HG03280 (cell line): ENCODE measurements at regions not wholly inside any gene's neighbourhood (a gene's known extent, or its start where the extent isn't known, plus 50 kb on each side); places are given as distances from the start of the nearest gene placed in this dataset.

Experiments used
- ATAC-seq: cut with Tn5 transposase; IDR thresholded peaks from one replicate; pipeline ENCODE4 v1.9.1; 2021; ENCODE audit warnings: mild to moderate bottlenecking, moderate library complexity; ENCODE audit not compliant: unreplicated experiment

GRCh38 chr15:47412136-47412535 is 305.2 kb upstream of the SEMA6D start:
- ATAC-seq = no peak

GRCh38 chr15:47412802-47413201 is 304.5 kb upstream of the SEMA6D start:
- no peak for ATAC-seq

- ATAC-seq = no peak
Measured at GRCh38 chr15:47414207-47414606, 303.1 kb upstream of the SEMA6D start.

GRCh38 chr15:47415539-47415971 is 301.8 kb upstream of the SEMA6D start:
- no peak for ATAC-seq

GRCh38 chr15:47422881-47423665 is 294.2 kb upstream of the SEMA6D start:
- ATAC-seq = no peak

- no peak for ATAC-seq
Measured at GRCh38 chr15:47427463-47427862, 289.8 kb upstream of the SEMA6D start.

- ATAC-seq = no peak
Measured at GRCh38 chr15:47429376-47429775, 287.9 kb upstream of the SEMA6D start.

GRCh38 chr15:47431501-47431900 is 285.8 kb upstream of the SEMA6D start:
- no peak for ATAC-seq

- no peak for ATAC-seq
Measured at GRCh38 chr15:47432826-47433225, 284.5 kb upstream of the SEMA6D start.

- ATAC-seq = no peak
Measured at GRCh38 chr15:47434596-47434995, 282.7 kb upstream of the SEMA6D start.

GRCh38 chr15:47437491-47437890 is 279.8 kb upstream of the SEMA6D start:
- ATAC-seq = no peak

- ATAC-seq = no peak
Measured at GRCh38 chr15:47439146-47440111, 277.9 kb upstream of the SEMA6D start.

- ATAC-seq = no peak
Measured at GRCh38 chr15:47442371-47442770, 274.9 kb upstream of the SEMA6D start.

GRCh38 chr15:47443839-47444238 is 273.5 kb upstream of the SEMA6D start:
- no peak for ATAC-seq

GRCh38 chr15:47445723-47446392 is 271.4 kb upstream of the SEMA6D start:
- ATAC-seq = no peak

- no peak for ATAC-seq
Measured at GRCh38 chr15:47460795-47461573, 256.3 kb upstream of the SEMA6D start.

GRCh38 chr15:47461652-47462141 is 255.6 kb upstream of the SEMA6D start:
- no peak for ATAC-seq

- no peak for ATAC-seq
Measured at GRCh38 chr15:47466357-47466756, 250.9 kb upstream of the SEMA6D start.

GRCh38 chr15:47470983-47471382 is 246.3 kb upstream of the SEMA6D start:
- no peak for ATAC-seq

- no peak for ATAC-seq
Measured at GRCh38 chr15:47473106-47473725, 244.1 kb upstream of the SEMA6D start.
